Suppressor macrophage treated with lipopolysaccharide for 1 hour (primary cell): ENCODE measurements at regions not wholly inside any gene's neighbourhood (a gene's known extent, or its start where the extent isn't known, plus 50 kb on each side); places are given as distances from the start of the nearest gene placed in this dataset.
"Not testable (repeated sequence)": the region's sequence is repeated elsewhere in the genome, so short reads cannot be mapped to it uniquely, and the experiment has no call there.

Source experiments
- DNase-seq, 3 donors: peaks; one replicate each; pipeline ENCODE4 v3.0.0-alpha.2; 2020 to 2022

GRCh38 chr21:35450830-35451229, 401.7 kb upstream of the RUNX1 start:
- no peak for DNase-seq

GRCh38 chr21:35449846-35450245, 400.7 kb upstream of the RUNX1 start:
- no peak for DNase-seq

GRCh38 chr21:35448876-35449599, 399.9 kb upstream of the RUNX1 start:
- no peak for DNase-seq

GRCh38 chr21:35444391-35444790, 395.3 kb upstream of the RUNX1 start:
- no peak for DNase-seq

GRCh38 chr21:35441868-35442582, 392.9 kb upstream of the RUNX1 start:
- no peak for DNase-seq

GRCh38 chr21:35438643-35439404, 389.7 kb upstream of the RUNX1 start:
- DNase-seq: peak; percentile 21 to 52 (median 44)

GRCh38 chr21:35437941-35438340, 388.8 kb upstream of the RUNX1 start:
- no peak for DNase-seq

GRCh38 chr21:35436899-35437298, 387.8 kb upstream of the RUNX1 start:
- no peak for DNase-seq

GRCh38 chr21:35432601-35433000, 383.5 kb upstream of the RUNX1 start:
- not testable (repeated sequence) for DNase-seq

GRCh38 chr21:35430260-35430659, 381.2 kb upstream of the RUNX1 start:
- no peak for DNase-seq

GRCh38 chr21:35428937-35429336, 379.8 kb upstream of the RUNX1 start:
- DNase-seq: peak; percentile 22 to 77 (median 33)

- DNase-seq: peak in 2 of 3 donors; percentile 23 to 30
These were observed 379.4 kb upstream of the RUNX1 start for GRCh38 chr21:35428489-35428888.

GRCh38 chr21:35428001-35428320, 378.9 kb upstream of the RUNX1 start:
- DNase-seq: peak in 2 of 3 donors; percentile 47 to 58

- no peak for DNase-seq
These were observed 378.4 kb upstream of the RUNX1 start for GRCh38 chr21:35427320-35428000.

- DNase-seq: no peak
These were observed 377.8 kb upstream of the RUNX1 start for GRCh38 chr21:35426897-35427296.

GRCh38 chr21:35426469-35426868, 377.4 kb upstream of the RUNX1 start:
- DNase-seq: no peak

GRCh38 chr21:35424122-35424521, 375.0 kb upstream of the RUNX1 start:
- no peak for DNase-seq

- peak; percentile 67 to 95 (median 86) for DNase-seq
These were observed 374.6 kb upstream of the RUNX1 start for GRCh38 chr21:35423709-35424108.

- DNase-seq: no peak
These were observed 372.9 kb upstream of the RUNX1 start for GRCh38 chr21:35422011-35422410.

- peak in 1 of 3 donors; percentile 24 for DNase-seq
These were observed 372.1 kb upstream of the RUNX1 start for GRCh38 chr21:35421221-35421620.

GRCh38 chr21:35420656-35421055, 371.6 kb upstream of the RUNX1 start:
- DNase-seq: peak; percentile 76 to 90 (median 82)

GRCh38 chr21:35417762-35418161, 368.7 kb upstream of the RUNX1 start:
- no peak for DNase-seq

GRCh38 chr21:35416866-35417489, 367.9 kb upstream of the RUNX1 start:
- DNase-seq: no peak
